ENCODE measurements at regions not wholly inside any gene's neighbourhood (a gene's known extent, or its start where the extent isn't known, plus 50 kb on each side); places are given as distances from the start of the nearest gene placed in this dataset.

DNA sequence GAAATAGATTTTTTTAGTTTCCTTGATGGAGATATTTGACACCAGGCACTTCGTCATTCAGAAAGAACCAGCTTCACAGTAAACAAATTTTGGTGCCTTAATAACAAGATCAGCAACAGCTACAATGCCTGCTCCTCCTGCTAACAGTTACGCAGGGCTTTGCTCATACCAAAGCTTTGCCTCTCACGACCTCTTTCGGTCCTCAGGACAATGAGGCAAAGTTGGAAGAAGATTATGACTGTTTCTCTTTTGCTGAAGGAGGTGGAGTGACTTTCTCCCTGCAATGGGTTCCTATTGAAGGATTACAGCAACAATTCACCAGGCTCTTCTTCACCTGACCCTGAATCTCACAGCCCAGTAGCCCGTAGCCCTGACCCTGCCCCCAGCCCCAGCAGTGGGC, 440.1 kb downstream of the PREX1 start:
- no peak overlapping the region for H2AFZ ChIP-seq (ENCODE audit: low read depth, low read length)
- no peak overlapping the region for H3K27ac ChIP-seq (ENCODE audit: low read length)
- ATAC-seq (ENCODE audit: insufficient read depth, low read depth) (no peak), DNase-seq (no peak)
- H3K9ac ChIP-seq (ENCODE audit: low read depth, low read length): no peak overlapping the region
- no peak overlapping the region for H3K4me2 ChIP-seq (ENCODE audit: insufficient read depth, low read length)
- H4K20me1 ChIP-seq (ENCODE audit: insufficient read depth, low read length): no peaks in the 10 kb centered on the region
- TF ChIP-seq CTCF (IDR thresholded peaks at IDR 0.05; ENCODE audit: borderline replicate concordance, extremely low read depth, low read length, poor library complexity, severe bottlenecking): no peak
- no peak for TF ChIP-seq EZH2 (IDR thresholded peaks at IDR 0.05; ENCODE audit: borderline replicate concordance, low read depth, low read length, severe bottlenecking)
- no peaks in the 10 kb centered on the region for H3K27me3 ChIP-seq (ENCODE audit: insufficient read depth, low read length, poor library complexity)
- H3K36me3 ChIP-seq (ENCODE audit: insufficient read depth, low read length): no peaks in the 10 kb centered on the region
- H3K9me3 ChIP-seq (ENCODE audit: insufficient read depth, low read length, severe bottlenecking): peaks cover 12% of the 10 kb centered on the region
- H3K79me2 ChIP-seq (ENCODE audit: insufficient read depth, low read length): no peaks in the 10 kb centered on the region
- H3K4me3 ChIP-seq (ENCODE audit: low read depth in 1 of 2, low read length in 2 of 2): no peak overlapping the region
- H3K4me1 ChIP-seq (ENCODE audit: insufficient read depth, low read length): no peaks in the 10 kb centered on the region

DNA sequence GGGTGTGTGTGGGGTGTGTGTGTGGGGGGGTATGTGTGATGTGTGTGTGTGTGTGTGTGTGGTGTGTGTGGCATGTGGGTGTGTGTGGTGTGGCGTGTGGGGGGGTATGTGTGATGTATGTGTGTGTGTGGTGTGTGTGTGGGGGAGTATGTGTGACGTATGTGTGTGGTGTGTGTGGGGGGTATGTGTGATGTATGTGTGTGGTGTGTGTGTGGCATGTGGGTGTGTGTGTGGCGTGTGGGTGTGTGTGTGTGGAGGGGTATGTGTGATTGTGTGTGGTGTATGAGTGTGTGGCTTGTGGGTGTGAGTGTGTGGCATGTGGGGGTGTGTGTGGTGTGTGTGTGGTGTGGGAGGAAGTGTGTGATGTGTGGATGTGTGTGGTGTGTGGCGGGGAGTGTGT, 442.3 kb downstream of the PREX1 start:
- Histone ChIP-seq H3K27ac (ENCODE audit: low read length) (no peak overlapping the region), H2AFZ (ENCODE audit: low read depth, low read length) (no peak overlapping the region), H3K4me3 (ENCODE audit: low read depth in 1 of 2, low read length in 2 of 2) (no peak overlapping the region), H3K4me2 (ENCODE audit: insufficient read depth, low read length) (no peak overlapping the region), H3K4me1 (ENCODE audit: insufficient read depth, low read length) (no peaks in the 10 kb centered on the region), H3K9ac (ENCODE audit: low read depth, low read length) (no peak overlapping the region), H3K36me3 (ENCODE audit: insufficient read depth, low read length) (no peaks in the 10 kb centered on the region), H3K9me3 (ENCODE audit: insufficient read depth, low read length, severe bottlenecking) (no peaks in the 10 kb centered on the region), H3K27me3 (ENCODE audit: insufficient read depth, low read length, poor library complexity) (no peaks in the 10 kb centered on the region), H3K79me2 (ENCODE audit: insufficient read depth, low read length) (no peaks in the 10 kb centered on the region), H4K20me1 (ENCODE audit: insufficient read depth, low read length) (no peaks in the 10 kb centered on the region)
- no peak for DNase-seq
- no peak for ATAC-seq (ENCODE audit: insufficient read depth, low read depth)
- TF ChIP-seq EZH2 (IDR thresholded peaks at IDR 0.05; ENCODE audit: borderline replicate concordance, low read depth, low read length, severe bottlenecking) (no peak), CTCF (IDR thresholded peaks at IDR 0.05; ENCODE audit: borderline replicate concordance, extremely low read depth, low read length, poor library complexity, severe bottlenecking) (no peak)

GRCh38 chr20:48385114-48385513, 442.7 kb downstream of the PREX1 start:
- Histone ChIP-seq H3K27ac (ENCODE audit: low read length) (no peak overlapping the region), H3K4me1 (ENCODE audit: insufficient read depth, low read length) (no peaks in the 10 kb centered on the region), H2AFZ (ENCODE audit: low read depth, low read length) (no peak overlapping the region), H3K36me3 (ENCODE audit: insufficient read depth, low read length) (no peaks in the 10 kb centered on the region), H3K9ac (ENCODE audit: low read depth, low read length) (no peak overlapping the region), H4K20me1 (ENCODE audit: insufficient read depth, low read length) (no peaks in the 10 kb centered on the region), H3K4me3 (ENCODE audit: low read depth in 1 of 2, low read length in 2 of 2) (no peak overlapping the region), H3K4me2 (ENCODE audit: insufficient read depth, low read length) (no peak overlapping the region), H3K9me3 (ENCODE audit: insufficient read depth, low read length, severe bottlenecking) (no peaks in the 10 kb centered on the region), H3K79me2 (ENCODE audit: insufficient read depth, low read length) (no peaks in the 10 kb centered on the region), H3K27me3 (ENCODE audit: insufficient read depth, low read length, poor library complexity) (no peaks in the 10 kb centered on the region)
- no peak for DNase-seq
- no peak for TF ChIP-seq EZH2 (IDR thresholded peaks at IDR 0.05; ENCODE audit: borderline replicate concordance, low read depth, low read length, severe bottlenecking)
- TF ChIP-seq CTCF (IDR thresholded peaks at IDR 0.05; ENCODE audit: borderline replicate concordance, extremely low read depth, low read length, poor library complexity, severe bottlenecking): no peak
- ATAC-seq (ENCODE audit: insufficient read depth, low read depth): no peak
